ENCODE measurements at regions not wholly inside any gene's neighbourhood (a gene's known extent, or its start where the extent isn't known, plus 50 kb on each side); places are given as distances from the start of the nearest gene placed in this dataset.

DNA sequence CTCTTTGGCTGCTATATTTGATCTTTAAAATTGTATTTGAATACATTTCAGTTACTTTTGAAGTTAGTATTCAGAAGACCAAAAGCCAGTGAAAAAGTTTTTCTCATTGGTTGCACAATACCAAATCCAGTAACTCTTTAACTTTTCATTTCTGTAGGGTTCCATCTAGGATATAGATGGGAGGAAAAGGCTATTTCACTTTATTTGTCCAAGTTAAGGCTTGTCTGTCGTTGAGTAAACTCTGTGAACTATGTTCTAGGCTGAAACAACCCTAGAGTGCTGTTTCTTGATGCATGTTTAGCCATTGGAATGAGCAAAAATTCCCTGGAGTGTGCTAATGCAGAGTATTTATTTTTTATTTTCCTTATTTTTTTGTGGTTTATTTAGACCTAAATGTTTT lies 834.7 kb upstream of the KCND2 start:
- TF ChIP-seq, protein P1, sequence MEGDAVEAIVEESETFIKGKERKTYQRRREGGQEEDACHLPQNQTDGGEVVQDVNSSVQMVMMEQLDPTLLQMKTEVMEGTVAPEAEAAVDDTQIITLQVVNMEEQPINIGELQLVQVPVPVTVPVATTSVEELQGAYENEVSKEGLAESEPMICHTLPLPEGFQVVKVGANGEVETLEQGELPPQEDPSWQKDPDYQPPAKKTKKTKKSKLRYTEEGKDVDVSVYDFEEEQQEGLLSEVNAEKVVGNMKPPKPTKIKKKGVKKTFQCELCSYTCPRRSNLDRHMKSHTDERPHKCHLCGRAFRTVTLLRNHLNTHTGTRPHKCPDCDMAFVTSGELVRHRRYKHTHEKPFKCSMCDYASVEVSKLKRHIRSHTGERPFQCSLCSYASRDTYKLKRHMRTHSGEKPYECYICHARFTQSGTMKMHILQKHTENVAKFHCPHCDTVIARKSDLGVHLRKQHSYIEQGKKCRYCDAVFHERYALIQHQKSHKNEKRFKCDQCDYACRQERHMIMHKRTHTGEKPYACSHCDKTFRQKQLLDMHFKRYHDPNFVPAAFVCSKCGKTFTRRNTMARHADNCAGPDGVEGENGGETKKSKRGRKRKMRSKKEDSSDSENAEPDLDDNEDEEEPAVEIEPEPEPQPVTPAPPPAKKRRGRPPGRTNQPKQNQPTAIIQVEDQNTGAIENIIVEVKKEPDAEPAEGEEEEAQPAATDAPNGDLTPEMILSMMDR (IDR thresholded peaks at IDR 0.05; ENCODE audit: borderline replicate concordance, insufficient read depth, low read depth, low read length), result no peak
- no peak overlapping the region for H3K4me3 ChIP-seq (ENCODE audit: low read depth, low read length)

DNA sequence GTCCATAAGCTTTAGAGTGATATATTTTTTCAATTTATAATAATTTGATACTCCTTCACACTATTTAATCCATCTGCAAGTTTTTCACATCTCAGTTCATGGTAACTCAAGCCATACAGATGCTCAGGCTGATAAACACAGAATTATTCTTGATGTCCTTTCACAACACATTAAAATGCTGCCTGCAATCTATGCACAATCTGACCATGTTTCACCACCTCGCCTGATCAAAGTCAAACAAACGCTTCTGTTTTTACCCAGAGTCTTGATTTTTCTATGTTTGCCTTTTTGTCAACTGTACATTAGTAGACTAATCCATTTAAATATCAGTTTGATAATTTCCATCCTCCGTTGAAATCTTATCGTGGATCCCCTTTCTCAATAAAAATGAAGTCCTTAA lies 833.8 kb upstream of the KCND2 start:
- no peak overlapping the region for H3K4me3 ChIP-seq (ENCODE audit: low read depth, low read length)
- TF ChIP-seq, protein P1 (IDR thresholded peaks at IDR 0.05; ENCODE audit: borderline replicate concordance, insufficient read depth, low read depth, low read length), result no peak

DNA sequence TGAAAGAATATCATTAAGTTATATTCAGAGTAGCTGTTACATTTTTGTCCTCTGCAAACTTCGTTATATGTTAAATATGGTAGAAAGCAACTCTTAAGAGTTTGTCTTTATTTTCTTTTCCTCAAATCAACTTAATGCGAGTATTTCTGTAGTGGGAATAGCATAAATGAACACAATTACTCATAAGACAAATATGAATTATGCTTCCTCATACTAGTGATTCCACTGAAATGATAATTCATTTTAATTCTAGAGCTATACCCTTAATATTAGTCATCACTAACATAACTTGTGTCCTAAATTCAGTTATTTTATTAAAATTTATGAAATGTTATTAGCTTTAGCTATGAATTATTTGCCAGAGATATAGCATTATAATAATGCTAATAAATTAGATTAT lies 820.6 kb upstream of the KCND2 start:
- H3K4me3 ChIP-seq (ENCODE audit: low read depth, low read length), result no peak overlapping the region
- TF ChIP-seq, protein P1 (IDR thresholded peaks at IDR 0.05; ENCODE audit: borderline replicate concordance, insufficient read depth, low read depth, low read length), result no peak

GRCh38 chr7:119465798-119466305 lies 807.1 kb upstream of the KCND2 start:
- TF ChIP-seq, protein P1 (IDR thresholded peaks at IDR 0.05; ENCODE audit: borderline replicate concordance, insufficient read depth, low read depth, low read length), result no peak
- no peak overlapping the region for H3K4me3 ChIP-seq (ENCODE audit: low read depth, low read length)

DNA sequence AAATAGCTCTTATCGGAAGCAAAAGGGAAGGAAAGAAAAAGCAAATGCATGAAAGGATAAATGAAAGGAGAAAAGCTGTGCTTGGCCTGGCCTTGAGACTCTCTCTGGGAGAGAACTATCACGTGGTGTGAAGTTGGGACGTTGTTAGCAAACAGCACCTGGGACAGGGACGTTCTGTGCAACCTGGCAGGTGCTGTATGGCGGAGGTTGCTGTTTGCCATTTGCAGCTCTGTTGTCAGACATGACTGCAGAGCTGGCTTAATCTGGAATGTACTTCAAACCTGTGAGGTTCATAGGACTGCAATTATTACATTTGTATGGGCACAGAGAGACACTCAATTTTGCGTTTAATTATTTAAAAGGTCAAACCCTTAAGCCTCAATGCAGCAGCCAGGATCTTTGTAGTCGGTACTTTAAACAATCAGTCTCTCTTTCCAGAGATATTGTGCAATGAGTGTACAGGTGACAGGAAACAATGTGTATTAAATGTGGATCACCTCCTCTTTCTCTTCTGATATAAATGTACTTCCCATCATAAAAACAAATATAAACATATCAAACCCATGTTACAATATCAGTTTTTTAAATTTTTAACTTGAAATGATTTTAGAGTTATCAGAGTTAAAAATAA lies 800.5 kb upstream of the KCND2 start:
- H3K4me3 ChIP-seq (ENCODE audit: low read depth, low read length), result no peak overlapping the region
- TF ChIP-seq, protein P1 (IDR thresholded peaks at IDR 0.05; ENCODE audit: borderline replicate concordance, insufficient read depth, low read depth, low read length), result no peak

GRCh38 chr7:119482209-119482608 lies 790.8 kb upstream of the KCND2 start:
- TF ChIP-seq, protein P1 (IDR thresholded peaks at IDR 0.05; ENCODE audit: borderline replicate concordance, insufficient read depth, low read depth, low read length), result peak; percentile 49; the same call in 1 of the 2 replicates
- no peak overlapping the region for H3K4me3 ChIP-seq (ENCODE audit: low read depth, low read length)

DNA sequence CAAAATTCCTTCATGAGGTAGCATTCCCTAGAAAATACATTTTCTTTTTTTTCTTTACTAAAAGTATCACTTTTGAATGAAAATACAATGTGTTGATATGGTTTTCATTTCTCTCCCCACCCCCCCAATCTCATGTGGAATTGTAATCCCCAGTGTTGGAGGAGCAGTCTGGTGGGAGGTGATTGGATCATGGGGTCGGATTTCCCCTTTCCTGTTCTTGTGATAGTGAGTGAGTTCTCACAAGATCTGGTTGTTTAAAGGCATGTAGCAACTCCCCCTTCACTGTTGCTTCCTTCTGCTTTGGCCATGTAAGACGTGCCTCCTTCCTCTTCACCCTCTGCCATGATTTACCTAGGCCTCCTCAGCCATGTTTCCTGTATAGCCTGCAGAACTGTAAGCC lies 790.3 kb upstream of the KCND2 start:
- no peak overlapping the region for H3K4me3 ChIP-seq (ENCODE audit: low read depth, low read length)
- TF ChIP-seq, protein P1 (IDR thresholded peaks at IDR 0.05; ENCODE audit: borderline replicate concordance, insufficient read depth, low read depth, low read length), result no peak
